Loucy (cell line): ENCODE measurements at regions not wholly inside any gene's neighbourhood (a gene's known extent, or its start where the extent isn't known, plus 50 kb on each side); places are given as distances from the start of the nearest gene placed in this dataset.

Source experiments
- H2AFZ ChIP-seq: fragments of 200-600 bp; sonication (generic); 2 replicates; pipeline ENCODE4 v1.6.0; 2016; ENCODE audit warnings: antibody characterized with exemption, mild to moderate bottlenecking, low read length, moderate library complexity
- H3F3A ChIP-seq: fragments of 200-600 bp; 2 replicates; pipeline ENCODE4 v1.6.0; 2016; ENCODE audit warnings: antibody characterized with exemption, low read depth, mild to moderate bottlenecking
- H3K27me3 ChIP-seq: fragments of 200-600 bp; sonication (generic); 2 replicates; pipeline ENCODE4 v1.6.1; 2014; ENCODE audit warnings: low read length, mild to moderate bottlenecking; ENCODE audit not compliant: insufficient read depth, poor library complexity, severe bottlenecking
- H3K36me3 ChIP-seq: fragments of 200-600 bp; sonication (generic); 2 replicates; pipeline ENCODE4 v1.6.1; 2016; ENCODE audit warnings: low read length; ENCODE audit not compliant: insufficient read depth
- H3K4me1 ChIP-seq: fragments of 200-600 bp; sonication (generic); 2 replicates; pipeline ENCODE4 v1.5.1; 2014; ENCODE audit warnings: low read length, mild to moderate bottlenecking; ENCODE audit not compliant: insufficient read depth, poor library complexity, severe bottlenecking
- H3K4me2 ChIP-seq: fragments of 200-600 bp; sonication (generic); 2 replicates; pipeline ENCODE4 v1.6.0; 2014; ENCODE audit warnings: antibody characterized with exemption, low read length, low read depth, mild to moderate bottlenecking; ENCODE audit not compliant: poor library complexity, severe bottlenecking
- H3K4me3 ChIP-seq: fragments of 200-600 bp; sonication (generic); 2 replicates; pipeline ENCODE4 v1.5.1; 2014; ENCODE audit warnings: low read length, mild to moderate bottlenecking, mixed read lengths; ENCODE audit not compliant: poor library complexity, severe bottlenecking
- H3K79me2 ChIP-seq: fragments of 200-600 bp; sonication (generic); 2 replicates; pipeline ENCODE4 v1.6.1; 2014; ENCODE audit warnings: low read length; ENCODE audit not compliant: insufficient read depth
- H3K9ac ChIP-seq: fragments of 200-600 bp; sonication (generic); 2 replicates; pipeline ENCODE4 v1.6.0; 2014; ENCODE audit warnings: mild to moderate bottlenecking, low read depth, low read length, moderate library complexity; ENCODE audit not compliant: poor library complexity, severe bottlenecking
- H3K9me2 ChIP-seq: fragments of 200-600 bp; sonication (generic); replicated peaks from 2 replicates; pipeline ENCODE4 v1.6.1; 2016; ENCODE audit warnings: low read depth, low read length, mixed read lengths
- H3K9me3 ChIP-seq: fragments of 200-600 bp; sonication (generic); 2 replicates; pipeline ENCODE4 v1.6.1; 2014; ENCODE audit warnings: mild to moderate bottlenecking, antibody characterized with exemption, low read length, low read depth; ENCODE audit not compliant: insufficient read depth
- H4K20me1 ChIP-seq: fragments of 200-600 bp; sonication (generic); 2 replicates; pipeline ENCODE4 v1.6.0; 2014; ENCODE audit warnings: antibody characterized with exemption, low read length, mild to moderate bottlenecking; ENCODE audit not compliant: insufficient read depth, poor library complexity, severe bottlenecking
- EZH2phosphoT487 ChIP-seq: fragments of 200-600 bp; IDR thresholded peaks from 2 replicates; pipeline ENCODE4 v1.6.1; 2018; ENCODE audit warnings: antibody characterized with exemption, mild to moderate bottlenecking, moderate library complexity, borderline replicate concordance
- TF ChIP-seq, protein P1 (sequence below): fragments of 200-600 bp; sonication (generic); conservative IDR thresholded peaks from 2 replicates; pipeline ENCODE4 v1.5.1; 2014; ENCODE audit warnings: mild to moderate bottlenecking, antibody characterized with exemption, low read length

DNA sequence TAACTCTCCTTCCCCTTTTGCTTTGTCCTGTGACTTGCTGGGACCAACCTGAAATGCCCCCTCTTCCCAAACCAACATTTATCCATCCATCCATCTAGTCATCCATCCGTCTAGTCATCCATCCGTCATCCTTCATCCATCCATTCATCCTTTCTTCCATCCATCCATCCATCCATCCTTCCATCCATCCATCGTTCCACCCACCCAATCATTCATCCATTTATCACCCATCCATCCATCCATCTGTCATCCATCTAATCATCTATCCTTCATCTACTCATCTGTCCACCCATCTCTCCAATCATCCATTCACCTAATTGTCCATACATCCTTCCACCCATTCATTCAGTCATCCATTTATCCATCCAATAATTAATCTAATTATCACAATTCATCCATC, 92.7 kb downstream of the EDN3 start:
- H3K9me2 ChIP-seq = no peaks in the 10 kb centered on the region
- H3K9ac ChIP-seq = no peak overlapping the region
- no peaks in the 10 kb centered on the region for H3F3A ChIP-seq
- no peak overlapping the region for H3K4me2 ChIP-seq
- H2AFZ ChIP-seq = no peak overlapping the region
- no peak for TF ChIP-seq EZH2phosphoT487
- TF ChIP-seq, protein P1, sequence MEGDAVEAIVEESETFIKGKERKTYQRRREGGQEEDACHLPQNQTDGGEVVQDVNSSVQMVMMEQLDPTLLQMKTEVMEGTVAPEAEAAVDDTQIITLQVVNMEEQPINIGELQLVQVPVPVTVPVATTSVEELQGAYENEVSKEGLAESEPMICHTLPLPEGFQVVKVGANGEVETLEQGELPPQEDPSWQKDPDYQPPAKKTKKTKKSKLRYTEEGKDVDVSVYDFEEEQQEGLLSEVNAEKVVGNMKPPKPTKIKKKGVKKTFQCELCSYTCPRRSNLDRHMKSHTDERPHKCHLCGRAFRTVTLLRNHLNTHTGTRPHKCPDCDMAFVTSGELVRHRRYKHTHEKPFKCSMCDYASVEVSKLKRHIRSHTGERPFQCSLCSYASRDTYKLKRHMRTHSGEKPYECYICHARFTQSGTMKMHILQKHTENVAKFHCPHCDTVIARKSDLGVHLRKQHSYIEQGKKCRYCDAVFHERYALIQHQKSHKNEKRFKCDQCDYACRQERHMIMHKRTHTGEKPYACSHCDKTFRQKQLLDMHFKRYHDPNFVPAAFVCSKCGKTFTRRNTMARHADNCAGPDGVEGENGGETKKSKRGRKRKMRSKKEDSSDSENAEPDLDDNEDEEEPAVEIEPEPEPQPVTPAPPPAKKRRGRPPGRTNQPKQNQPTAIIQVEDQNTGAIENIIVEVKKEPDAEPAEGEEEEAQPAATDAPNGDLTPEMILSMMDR = no peak
- H3K9me3 ChIP-seq = no peaks in the 10 kb centered on the region
- H3K36me3 ChIP-seq = no peaks in the 10 kb centered on the region
- H3K4me3 ChIP-seq = no peak overlapping the region
- no peaks in the 10 kb centered on the region for H3K27me3 ChIP-seq
- no peaks in the 10 kb centered on the region for H3K79me2 ChIP-seq
- H4K20me1 ChIP-seq = no peaks in the 10 kb centered on the region
- no peaks in the 10 kb centered on the region for H3K4me1 ChIP-seq

- H3K27me3 ChIP-seq = no peaks in the 10 kb centered on the region
Observed at GRCh38 chr20:59395729-59396128, 95.3 kb downstream of the EDN3 start.

DNA sequence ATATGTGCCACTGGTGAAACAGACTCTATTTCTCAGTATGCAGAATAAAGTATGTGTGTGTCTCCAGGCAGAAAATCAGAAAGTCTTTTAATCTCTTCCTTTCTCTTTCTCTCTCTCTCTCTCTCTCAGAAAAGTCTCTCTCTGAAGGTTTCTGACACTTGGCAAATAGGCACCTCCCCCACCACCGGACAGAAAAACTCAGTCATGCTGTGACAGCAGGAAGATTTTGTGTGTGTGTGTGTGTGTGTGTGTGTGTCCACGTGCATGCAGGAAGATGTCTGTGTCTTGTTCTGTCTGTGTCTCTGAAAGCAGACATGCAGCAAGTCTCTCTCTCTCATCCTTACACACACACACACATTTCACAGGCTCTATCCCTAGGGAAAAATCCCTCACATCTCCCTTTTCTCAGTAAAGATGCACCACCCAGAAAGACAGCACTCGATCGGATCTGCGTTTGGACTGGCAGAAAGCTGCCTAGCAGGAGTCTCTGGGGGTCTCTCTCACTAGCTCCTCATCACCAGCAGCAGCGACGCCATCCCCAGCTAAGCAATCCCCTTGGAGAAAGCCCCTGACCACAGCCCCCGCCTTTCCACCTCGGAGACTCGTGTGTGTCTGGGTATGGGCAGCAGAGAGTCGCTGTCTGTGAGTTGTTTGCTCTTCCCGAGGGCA, 98.3 kb downstream of the EDN3 start:
- no peak overlapping the region for H3K4me3 ChIP-seq
- H3K79me2 ChIP-seq = no peaks in the 10 kb centered on the region
- H3K4me1 ChIP-seq = no peaks in the 10 kb centered on the region
- H3K27me3 ChIP-seq = peaks cover 9% of the 10 kb centered on the region
- no peaks in the 10 kb centered on the region for H4K20me1 ChIP-seq
- TF ChIP-seq, protein P1 = no peak
- no peak for TF ChIP-seq EZH2phosphoT487
- H3K36me3 ChIP-seq = no peaks in the 10 kb centered on the region
- H3K9me2 ChIP-seq = no peaks in the 10 kb centered on the region
- H3K9me3 ChIP-seq = no peaks in the 10 kb centered on the region
- no peak overlapping the region for H3K4me2 ChIP-seq
- no peak overlapping the region for H3K9ac ChIP-seq
- no peaks in the 10 kb centered on the region for H3F3A ChIP-seq
- H2AFZ ChIP-seq = no peak overlapping the region

More at GRCh38 chr20:59395729-59396128, 95.3 kb downstream of the EDN3 start:
- Histone ChIP-seq H3K9me2 (no peaks in the 10 kb centered on the region), H4K20me1 (no peaks in the 10 kb centered on the region), H3K4me1 (no peaks in the 10 kb centered on the region), H2AFZ (no peak overlapping the region), H3K79me2 (no peaks in the 10 kb centered on the region), H3F3A (no peaks in the 10 kb centered on the region), H3K9ac (no peak overlapping the region), H3K4me2 (no peak overlapping the region), H3K4me3 (no peak overlapping the region), H3K9me3 (no peaks in the 10 kb centered on the region), H3K36me3 (no peaks in the 10 kb centered on the region)
- TF ChIP-seq, protein P1 = no peak
- TF ChIP-seq EZH2phosphoT487 = no peak
